ENCODE measurements at regions not wholly inside any gene's neighbourhood (a gene's known extent, or its start where the extent isn't known, plus 50 kb on each side); places are given as distances from the start of the nearest gene placed in this dataset.

DNA sequence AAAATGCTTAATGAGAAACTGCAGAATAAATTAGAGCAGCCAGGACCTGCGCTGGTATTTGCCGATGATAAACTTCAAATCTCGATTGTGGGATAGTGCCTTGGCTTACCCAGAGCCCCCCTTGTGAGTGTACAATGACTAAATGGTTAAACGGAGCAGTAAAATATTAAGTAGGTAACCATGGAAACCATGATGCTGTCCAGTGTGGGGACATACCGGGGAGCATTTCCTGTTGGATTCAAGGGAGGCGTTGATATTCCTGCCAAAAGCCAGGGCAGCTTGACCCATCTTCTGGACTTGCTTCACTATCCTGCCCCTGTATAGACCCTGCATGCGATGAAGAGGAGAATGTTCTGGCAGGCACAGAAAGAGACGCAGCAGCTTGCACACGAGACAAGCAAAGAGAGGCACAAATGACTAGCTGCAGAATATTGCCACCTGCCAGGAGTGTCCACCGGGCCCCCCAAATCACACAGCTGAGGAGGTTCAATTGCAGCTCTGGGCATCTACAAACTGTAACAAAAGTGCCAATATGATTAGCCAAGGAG is 255.3 kb upstream of the TSHZ3 start:
- no peaks in the 10 kb centered on the region for H3K36me3 ChIP-seq (ENCODE audit: control insufficient read depth, insufficient read depth, low read length)
- CTCF ChIA-PET: no interaction called here
- TF ChIP-seq, protein P1, sequence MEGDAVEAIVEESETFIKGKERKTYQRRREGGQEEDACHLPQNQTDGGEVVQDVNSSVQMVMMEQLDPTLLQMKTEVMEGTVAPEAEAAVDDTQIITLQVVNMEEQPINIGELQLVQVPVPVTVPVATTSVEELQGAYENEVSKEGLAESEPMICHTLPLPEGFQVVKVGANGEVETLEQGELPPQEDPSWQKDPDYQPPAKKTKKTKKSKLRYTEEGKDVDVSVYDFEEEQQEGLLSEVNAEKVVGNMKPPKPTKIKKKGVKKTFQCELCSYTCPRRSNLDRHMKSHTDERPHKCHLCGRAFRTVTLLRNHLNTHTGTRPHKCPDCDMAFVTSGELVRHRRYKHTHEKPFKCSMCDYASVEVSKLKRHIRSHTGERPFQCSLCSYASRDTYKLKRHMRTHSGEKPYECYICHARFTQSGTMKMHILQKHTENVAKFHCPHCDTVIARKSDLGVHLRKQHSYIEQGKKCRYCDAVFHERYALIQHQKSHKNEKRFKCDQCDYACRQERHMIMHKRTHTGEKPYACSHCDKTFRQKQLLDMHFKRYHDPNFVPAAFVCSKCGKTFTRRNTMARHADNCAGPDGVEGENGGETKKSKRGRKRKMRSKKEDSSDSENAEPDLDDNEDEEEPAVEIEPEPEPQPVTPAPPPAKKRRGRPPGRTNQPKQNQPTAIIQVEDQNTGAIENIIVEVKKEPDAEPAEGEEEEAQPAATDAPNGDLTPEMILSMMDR (IDR thresholded peaks at IDR 0.05; ENCODE audit: insufficient read depth, low read depth, low read length): no peak
- POLR2A ChIA-PET: no interaction called here
- H3K4me3 ChIP-seq (ENCODE audit: low read depth, low read length): no peak overlapping the region
- DNase-seq (ENCODE audit: low read depth): no peak
- H3K27me3 ChIP-seq (ENCODE audit: control insufficient read depth, insufficient read depth, low read length): no peaks in the 10 kb centered on the region

DNA sequence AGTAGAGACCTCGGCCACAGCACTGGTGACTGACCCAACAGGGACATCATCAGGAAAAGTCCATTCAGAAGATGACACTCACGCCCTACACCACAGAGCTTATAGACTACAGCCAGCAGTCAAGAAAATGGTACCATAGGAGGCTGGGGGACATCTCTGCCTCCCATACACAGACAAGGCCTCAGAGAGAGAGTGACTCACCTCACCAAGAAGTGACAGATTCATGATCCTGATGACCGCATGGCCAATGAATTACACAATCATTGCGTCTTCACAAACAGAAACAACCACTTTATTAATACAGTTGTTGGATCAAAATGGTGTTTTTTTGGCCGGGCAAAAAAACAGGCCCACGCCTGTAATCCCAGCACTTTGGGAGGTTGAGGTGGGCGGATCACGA is 260.8 kb upstream of the TSHZ3 start:
- no peak for DNase-seq (ENCODE audit: low read depth)
- no peaks in the 10 kb centered on the region for H3K36me3 ChIP-seq (ENCODE audit: control insufficient read depth, insufficient read depth, low read length)
- no peaks in the 10 kb centered on the region for H3K27me3 ChIP-seq (ENCODE audit: control insufficient read depth, insufficient read depth, low read length)
- no peak overlapping the region for H3K4me3 ChIP-seq (ENCODE audit: low read depth, low read length)
- ChIA-PET CTCF (no interaction called here), POLR2A (no interaction called here)
- TF ChIP-seq, protein P1 (IDR thresholded peaks at IDR 0.05; ENCODE audit: insufficient read depth, low read depth, low read length): no peak

DNA sequence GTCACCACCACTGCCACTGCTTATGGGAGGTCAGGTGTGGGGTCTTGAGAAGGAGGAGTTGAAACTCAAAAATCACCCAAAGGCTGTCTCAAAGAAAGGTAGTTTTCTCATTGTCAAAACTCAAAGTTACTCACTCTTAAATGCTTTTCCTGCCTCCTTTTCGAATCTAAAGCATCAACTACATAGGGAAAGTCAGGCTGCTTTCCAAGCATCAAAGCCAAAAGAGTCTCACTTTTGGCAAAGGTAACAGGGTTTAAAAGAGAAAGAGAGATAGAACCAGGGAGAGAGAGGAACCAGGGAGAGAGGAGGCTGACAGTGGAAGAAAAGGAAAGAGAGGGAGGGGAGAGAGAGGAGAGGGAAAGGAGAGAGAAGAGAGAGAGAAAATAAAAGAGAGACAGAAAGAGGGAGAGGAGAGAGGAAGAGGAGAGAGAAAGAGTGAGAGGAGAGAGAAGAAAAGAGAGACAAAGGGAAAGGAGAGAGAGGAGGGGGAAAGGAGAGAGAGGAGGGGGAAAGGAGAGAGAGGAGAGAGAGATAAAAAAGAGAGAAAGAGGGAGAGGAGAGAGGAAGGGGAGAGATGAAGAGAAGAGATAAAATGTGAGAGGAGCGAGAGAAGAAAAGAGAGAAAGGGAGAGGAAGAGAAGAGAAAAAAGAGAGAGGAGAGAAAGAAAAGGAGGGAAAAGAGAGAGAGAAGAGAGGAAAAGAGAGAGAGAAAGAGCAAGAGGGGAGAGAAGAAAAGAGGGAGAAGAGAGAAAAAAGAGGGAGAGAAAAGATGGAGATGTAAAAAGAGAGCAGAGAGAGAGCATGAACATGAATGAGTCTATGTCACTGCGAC is 262.0 kb upstream of the TSHZ3 start:
- Histone ChIP-seq H3K4me3 (ENCODE audit: low read depth, low read length) (no peak overlapping the region), H3K36me3 (ENCODE audit: control insufficient read depth, insufficient read depth, low read length) (no peaks in the 10 kb centered on the region), H3K27me3 (ENCODE audit: control insufficient read depth, insufficient read depth, low read length) (no peaks in the 10 kb centered on the region)
- no peak for DNase-seq (ENCODE audit: low read depth)
- TF ChIP-seq, protein P1 (IDR thresholded peaks at IDR 0.05; ENCODE audit: insufficient read depth, low read depth, low read length): no peak
- POLR2A ChIA-PET: no interaction called here
- CTCF ChIA-PET: interaction anchor here (0.6 kb wide), 1 partner anchor 11 kb away, joined by 3 read pairs; no protein-coding TSS in a partner anchor

DNA sequence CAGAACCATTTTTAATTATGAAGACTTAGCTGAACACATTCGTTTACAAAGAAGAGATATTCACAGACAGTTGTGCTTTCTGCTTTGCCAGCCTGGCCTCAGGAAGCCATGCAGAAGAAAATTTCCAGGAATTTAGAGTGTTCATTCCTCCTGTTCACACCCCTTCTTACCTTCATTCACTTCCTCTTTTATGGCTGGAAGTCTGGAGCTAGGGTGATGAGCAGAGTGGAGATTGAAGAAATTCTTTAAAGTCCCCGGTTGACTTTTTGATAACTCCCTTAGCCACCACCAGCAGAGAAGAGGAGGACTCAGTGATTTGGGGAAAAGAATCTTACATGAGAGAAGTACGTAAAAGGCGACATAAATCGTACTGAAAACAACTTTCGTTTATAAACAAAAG is 263.6 kb upstream of the TSHZ3 start:
- H3K4me3 ChIP-seq (ENCODE audit: low read depth, low read length): no peak overlapping the region
- no peak for DNase-seq (ENCODE audit: low read depth)
- H3K27me3 ChIP-seq (ENCODE audit: control insufficient read depth, insufficient read depth, low read length): no peaks in the 10 kb centered on the region
- POLR2A ChIA-PET: no interaction called here
- H3K36me3 ChIP-seq (ENCODE audit: control insufficient read depth, insufficient read depth, low read length): no peaks in the 10 kb centered on the region
- TF ChIP-seq, protein P1 (IDR thresholded peaks at IDR 0.05; ENCODE audit: insufficient read depth, low read depth, low read length): no peak
- CTCF ChIA-PET: no interaction called here

DNA sequence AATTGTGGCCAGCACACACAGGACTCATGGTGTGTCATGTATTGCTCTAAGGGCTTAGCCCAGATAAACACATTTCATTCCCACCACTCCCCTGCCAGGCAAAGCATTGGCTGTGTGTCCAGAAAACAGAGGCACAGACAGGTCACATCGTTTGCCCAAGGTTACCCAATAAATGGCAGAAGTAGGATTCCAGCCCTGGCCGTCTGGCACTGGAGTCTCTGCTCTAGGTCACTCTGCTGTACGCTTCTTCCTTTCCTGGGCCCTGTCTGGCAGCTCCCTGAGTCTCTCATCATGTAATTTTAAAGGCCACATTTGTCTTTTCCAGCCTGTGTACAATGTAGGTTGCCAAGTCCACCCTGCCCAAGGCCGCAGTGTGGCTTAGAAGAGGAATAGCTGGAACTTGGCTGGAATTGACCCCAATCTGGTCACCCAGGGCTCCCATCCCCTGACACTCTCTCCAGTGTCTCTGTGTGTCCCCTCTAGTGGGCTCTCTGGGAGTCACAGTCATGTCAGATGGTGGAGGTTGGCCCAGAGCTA is 264.5 kb upstream of the TSHZ3 start:
- DNase-seq (ENCODE audit: low read depth): no peak
- no peaks in the 10 kb centered on the region for H3K27me3 ChIP-seq (ENCODE audit: control insufficient read depth, insufficient read depth, low read length)
- no peak overlapping the region for H3K4me3 ChIP-seq (ENCODE audit: low read depth, low read length)
- ChIA-PET POLR2A (no interaction called here), CTCF (no interaction called here)
- TF ChIP-seq, protein P1 (IDR thresholded peaks at IDR 0.05; ENCODE audit: insufficient read depth, low read depth, low read length): no peak
- H3K36me3 ChIP-seq (ENCODE audit: control insufficient read depth, insufficient read depth, low read length): no peaks in the 10 kb centered on the region

Measured in BJ (cell line).